Adrenal gland (tissue), 5 donors: ENCODE measurements at regions not wholly inside any gene's neighbourhood (a gene's known extent, or its start where the extent isn't known, plus 50 kb on each side); places are given as distances from the start of the nearest gene placed in this dataset.

ENCODE experiments used
- CTCF ChIP-seq, 6 experiments: fragments of 450-650 bp in 4 of 6; fragments of 200-600 bp in 2 of 6; sonication (generic) in 1 of 6; IDR thresholded peaks; 1 replicate in 5 of 6; 2 replicates in 1 of 6; pipeline versions ENCODE4 v1.5.1 to v1.8.0; 2016 to 2021; ENCODE audit warnings: antibody characterized with exemption in 6 of 6, mild to moderate bottlenecking in 2 of 6, moderate library complexity in 1 of 6
- POLR2A ChIP-seq, 2 donors: fragments of 450-650 bp; IDR thresholded peaks; one replicate each; pipeline ENCODE4 v1.6.1; 2017; ENCODE audit warnings: antibody characterized with exemption in 2 of 2, mild to moderate bottlenecking in 2 of 2, moderate library complexity in 1 of 2
- donor health status: DM: no; HTN: no; CAD: no.

GRCh38 chr10:107230887-107231286 lies 66.4 kb upstream of the SORCS1 start:
- TF ChIP-seq POLR2A (IDR thresholded peaks at IDR 0.05) (no peak), CTCF (IDR thresholded peaks at IDR 0.05) (no peak)
